IMR-90 (cell line): ENCODE measurements at regions not wholly inside any gene's neighbourhood (a gene's known extent, or its start where the extent isn't known, plus 50 kb on each side); places are given as distances from the start of the nearest gene placed in this dataset.

Experiments
- ATAC-seq: fragments of 200-7000 bp; cut with Tn5 transposase; 2 replicates; pipeline ENCODE4 v1.9.1; 2020; ENCODE audit warnings: low read depth, mild to moderate bottlenecking, moderate library complexity
- BruUV-seq: library from RNA; stranded (reverse); fragments of 400-500 nt; replicated peaks from 2 replicates; lab custom pipeline; 2021; lab: Mats Ljungman, UMichigan
- CTCF ChIA-PET: fragments of 300-600 bp; formaldehyde crosslinking; extraction: SDS; loops from one replicate; lab custom pipeline; 2021; ENCODE audit warnings: antibody characterized with exemption; lab: Yijun Ruan, JAX
- POLR2A ChIA-PET: fragments of 300-600 bp; sonication (Branson Sonifier 250); formaldehyde crosslinking; loops from one replicate; lab custom pipeline; 2022; ENCODE audit warnings: antibody characterized with exemption; ENCODE audit not compliant: unreplicated experiment; lab: Charles Lee
- DNase-seq: peaks from one replicate; pipeline ENCODE4 v3.0.0; 2013
- H2AFZ ChIP-seq: replicated peaks from 2 replicates; pipeline ENCODE3; 2013; ENCODE audit warnings: low read length, mild to moderate bottlenecking; ENCODE audit not compliant: poor library complexity
- H2AK5ac ChIP-seq: 2 replicates; pipeline ENCODE4 v1.6.1; 2013; ENCODE audit warnings: low read depth, low read length, inconsistent platforms
- H2AK9ac ChIP-seq: replicated peaks from 2 replicates; pipeline ENCODE3; 2013; ENCODE audit warnings: mild to moderate bottlenecking, low read depth, low read length, moderate library complexity; ENCODE audit not compliant: poor library complexity
- H2BK120ac ChIP-seq: 2 replicates; pipeline ENCODE4 v1.6.1; 2013; ENCODE audit warnings: low read depth, low read length, inconsistent platforms
- H2BK15ac ChIP-seq: 3 replicates; pipeline ENCODE4 v1.6.1; 2013; ENCODE audit warnings: low read depth, low read length, inconsistent platforms
- H2BK20ac ChIP-seq: 2 replicates; pipeline ENCODE4 v1.6.1; 2013; ENCODE audit warnings: low read depth, mild to moderate bottlenecking, inconsistent platforms, low read length, moderate library complexity
- H2BK5ac ChIP-seq: 2 replicates; pipeline ENCODE4 v1.6.1; 2013; ENCODE audit warnings: mild to moderate bottlenecking, low read depth, low read length, inconsistent platforms; ENCODE audit not compliant: poor library complexity, severe bottlenecking
- H3K14ac ChIP-seq: replicated peaks from 2 replicates; pipeline ENCODE4 v1.6.1; 2013; ENCODE audit warnings: low read depth, low read length, inconsistent platforms
- H3K18ac ChIP-seq: 2 replicates; pipeline ENCODE4 v1.6.1; 2013; ENCODE audit warnings: low read depth, low read length, control low read depth
- H3K23ac ChIP-seq: 2 replicates; pipeline ENCODE4 v1.6.1; 2013; ENCODE audit warnings: low read depth, low read length, inconsistent platforms
- H3K27ac ChIP-seq: 2 replicates; pipeline ENCODE4 v1.5.1; 2013; ENCODE audit warnings: mild to moderate bottlenecking, control low read depth, low read length; ENCODE audit not compliant: insufficient read depth
- H3K27me3 ChIP-seq: 2 replicates; pipeline ENCODE4 v1.6.1; 2013; ENCODE audit warnings: low read length; ENCODE audit not compliant: control insufficient read depth, insufficient read depth
- H3K36me3 ChIP-seq: 2 replicates; pipeline ENCODE4 v1.6.1; 2013; ENCODE audit warnings: low read length, mixed read lengths; ENCODE audit not compliant: control insufficient read depth, insufficient read depth
- H3K4ac ChIP-seq: 2 replicates; pipeline ENCODE4 v1.6.1; 2013; ENCODE audit warnings: low read depth, low read length, inconsistent platforms
- H3K4me1 ChIP-seq: 2 replicates; pipeline ENCODE4 v1.6.1; 2013; ENCODE audit warnings: low read length, mixed read lengths; ENCODE audit not compliant: control insufficient read depth, insufficient read depth
- H3K4me2 ChIP-seq: 2 replicates; pipeline ENCODE4 v1.6.1; 2013; ENCODE audit warnings: low read depth, mild to moderate bottlenecking, control low read depth, low read length, moderate library complexity
- H3K4me3 ChIP-seq: 2 replicates; pipeline ENCODE4 v1.5.1; 2013; ENCODE audit warnings: low read depth, mild to moderate bottlenecking, control low read depth, low read length, moderate library complexity; ENCODE audit not compliant: insufficient read depth
- H3K56ac ChIP-seq: 2 replicates; pipeline ENCODE4 v1.6.1; 2013; ENCODE audit warnings: low read length, inconsistent platforms; ENCODE audit not compliant: insufficient read depth; ENCODE audit errors: extremely low read depth
- H3K79me1 ChIP-seq, 2 experiments: 2 replicates each; pipeline ENCODE4 v1.6.1; 2013; ENCODE audit warnings: low read length in 2 of 2, inconsistent platforms in 1 of 2, low read depth in 1 of 2
- H3K9ac ChIP-seq: 2 replicates; pipeline ENCODE4 v1.6.1; 2013; ENCODE audit warnings: low read depth, low read length, control low read depth
- H3K9me1 ChIP-seq: 2 replicates; pipeline ENCODE4 v1.6.1; 2013; ENCODE audit warnings: low read length, inconsistent platforms; ENCODE audit not compliant: insufficient read depth
- H3K9me3 ChIP-seq: 2 replicates; pipeline ENCODE4 v1.6.1; 2013; ENCODE audit warnings: low read length; ENCODE audit not compliant: control insufficient read depth, insufficient read depth
- H4K20me1 ChIP-seq: 2 replicates; pipeline ENCODE4 v1.6.1; 2013; ENCODE audit warnings: low read length, inconsistent platforms; ENCODE audit not compliant: insufficient read depth
- H4K5ac ChIP-seq: 2 replicates; pipeline ENCODE4 v1.6.1; 2013; ENCODE audit warnings: mild to moderate bottlenecking, low read depth, low read length, control low read depth
- H4K8ac ChIP-seq, 2 experiments: 2 replicates each; pipeline ENCODE4 v1.6.1; 2013; ENCODE audit warnings: low read depth in 2 of 2, low read length in 2 of 2, control low read depth in 1 of 2, inconsistent platforms in 1 of 2
- H4K91ac ChIP-seq: 2 replicates; pipeline ENCODE4 v1.6.1; 2013; ENCODE audit warnings: low read depth, low read length, inconsistent platforms; ENCODE audit not compliant: insufficient read depth
- CEBPB ChIP-seq: IDR thresholded peaks from 2 replicates; pipeline ENCODE4 v1.6.1; 2012; ENCODE audit warnings: low read depth, low read length, improper control_type of control experiment
- MAFK ChIP-seq: IDR thresholded peaks from 2 replicates; pipeline ENCODE4 v1.6.1; 2012; ENCODE audit warnings: low read depth, low read length, improper control_type of control experiment
- MXI1 ChIP-seq: IDR thresholded peaks from 2 replicates; pipeline ENCODE4 v1.6.1; 2012; ENCODE audit warnings: low read depth, mild to moderate bottlenecking, low read length, moderate library complexity, borderline replicate concordance
- NFE2L2 ChIP-seq: fragments of 150-350 bp; IDR thresholded peaks from 2 replicates; pipeline ENCODE4 v1.6.1; 2016; ENCODE audit warnings: low read depth, mild to moderate bottlenecking, low read length
- POLR2A ChIP-seq: IDR thresholded peaks from 2 replicates; pipeline ENCODE4 v1.6.1; 2012; ENCODE audit warnings: mild to moderate bottlenecking, low read depth, low read length
- SMC3 ChIP-seq: fragments of 150-350 bp; IDR thresholded peaks from 2 replicates; pipeline ENCODE4 v1.6.1; 2016; ENCODE audit warnings: low read depth, mild to moderate bottlenecking, antibody characterized with exemption, low read length, moderate library complexity
- WGBS, 2 experiments: methylation state at CpG; one replicate each; pipeline versions ENCODE4 v1.1.5 to v1.1.7; 2013; ENCODE audit warnings: missing lambda C conversion rate in 2 of 2; ENCODE audit not compliant: insufficient read length in 1 of 2; ENCODE audit errors: extremely low coverage in 2 of 2; 5-methylcytosine and 5-hydroxymethylcytosine counted together
- dilution Hi-C: fragments of 300-500 bp; cut with HindIII; formaldehyde crosslinking; loops from one replicate; pipeline ENCODE4 v1.14.3; 2018; ENCODE audit warnings: low sequenced_read_pairs; ENCODE audit not compliant: unreplicated experiment
- in situ Hi-C: fragments of 300-500 bp; cut with MboI; formaldehyde crosslinking; loops from 3 replicates; pipeline ENCODE4 v1.14.3; 2019; ENCODE audit warnings: low sequenced_read_pairs, inconsistent platforms, mixed read lengths
- intact Hi-C: fragments of 100-400 bp; cut with micrococcal nuclease; formaldehyde crosslinking; loops from 2 replicates; pipeline ENCODE4 v1.10.0; 2022

DNA sequence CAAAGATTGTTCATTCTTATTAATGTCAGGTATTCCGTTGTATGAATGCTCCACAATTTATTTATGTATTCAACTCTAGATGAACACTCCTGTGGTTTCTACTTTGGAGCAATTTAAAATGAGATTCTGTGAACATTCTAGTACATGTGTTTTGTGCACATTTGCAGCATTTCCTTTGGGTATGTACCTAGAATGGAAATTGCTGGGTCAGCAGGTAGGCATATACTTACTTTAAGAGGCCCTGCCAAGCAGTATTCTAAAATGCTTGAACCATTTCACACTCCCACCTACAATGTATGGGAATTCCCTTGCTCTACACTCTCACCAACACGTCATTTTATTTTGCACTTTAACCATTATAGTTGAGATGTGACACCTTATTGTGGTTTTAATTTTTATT lies 59.4 kb upstream of the MAGEB2 start:
- no peak overlapping the region for H3K9ac ChIP-seq
- no peaks in the 10 kb centered on the region for H4K20me1 ChIP-seq
- no peaks in the 10 kb centered on the region; the same call in 1 of the 2 replicates for H3K27me3 ChIP-seq
- no peaks in the 10 kb centered on the region for H3K4me1 ChIP-seq
- no peak overlapping the region for H3K27ac ChIP-seq
- WGBS, 2 experiments: no CpG with 5 or more reads among the region's 2 CpGs
- DNase-seq: no peak
- no peak overlapping the region for H2BK120ac ChIP-seq
- in situ Hi-C loops (no loop called here), intact Hi-C loops (no loop called here), dilution Hi-C loops (no loop called here)
- H3K14ac ChIP-seq: no peak overlapping the region
- no peaks in the 10 kb centered on the region for H3K9me3 ChIP-seq
- no peak overlapping the region for H2AK5ac ChIP-seq
- H2BK15ac ChIP-seq: no peak overlapping the region
- ChIA-PET POLR2A (no interaction called here), CTCF (no interaction called here)
- TF ChIP-seq MAFK (peak; percentile 59), NFE2L2 (no peak), POLR2A (no peak), MXI1 (no peak), SMC3 (no peak), CEBPB (no peak)
- no peak overlapping the region for H4K5ac ChIP-seq
- H2AK9ac ChIP-seq: no peak overlapping the region
- no peak overlapping the region for H3K4me2 ChIP-seq
- H3K9me1 ChIP-seq: no peaks in the 10 kb centered on the region
- H3K36me3 ChIP-seq: no peaks in the 10 kb centered on the region
- H4K8ac ChIP-seq: no peak overlapping the region
- BruUV-seq: no TSS peak
- no peak overlapping the region for H4K91ac ChIP-seq
- no peak overlapping the region for H3K18ac ChIP-seq
- H3K4me3 ChIP-seq: no peak overlapping the region
- no peak overlapping the region for H2BK20ac ChIP-seq
- no peaks in the 10 kb centered on the region for H3K79me1 ChIP-seq
- no peak for ATAC-seq
- H3K4ac ChIP-seq: no peak overlapping the region
- no peak overlapping the region for H2BK5ac ChIP-seq
- no peak overlapping the region for H2AFZ ChIP-seq
- H3K23ac ChIP-seq: no peak overlapping the region
- no peak overlapping the region for H3K56ac ChIP-seq
